CD4-positive, alpha-beta T cell treated with Interleukin-12 subunit alpha and Interleukin-12 subunit beta, for 1 hour (primary cell): ENCODE measurements at regions not wholly inside any gene's neighbourhood (a gene's known extent, or its start where the extent isn't known, plus 50 kb on each side); places are given as distances from the start of the nearest gene placed in this dataset.
"Not testable (repeated sequence)": the region's sequence is repeated elsewhere in the genome, so short reads cannot be mapped to it uniquely, and the experiment has no call there.

Source experiments
- DNase-seq: peaks from one replicate; pipeline ENCODE4 v3.0.0-alpha.2; 2020

DNA sequence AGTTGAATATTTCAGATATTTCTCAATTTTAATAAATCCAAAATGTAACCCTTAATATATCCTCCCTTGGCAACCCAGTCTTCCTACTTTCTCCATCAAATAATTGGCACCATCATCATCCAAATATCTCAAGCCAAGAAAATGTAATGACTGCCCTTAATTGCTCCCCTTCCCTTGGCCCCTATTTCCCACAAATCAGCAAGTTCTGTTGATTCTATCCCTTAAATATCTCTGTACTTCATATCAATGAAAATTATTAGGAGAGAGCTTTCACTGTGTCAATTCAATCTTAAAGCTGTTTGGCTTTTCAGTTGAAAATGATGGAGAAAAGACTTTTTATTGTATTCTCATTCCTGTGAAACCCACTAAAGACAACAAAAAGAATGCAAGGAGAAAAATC, 349.8 kb downstream of the HINT1 start:
- no peak for DNase-seq

DNA sequence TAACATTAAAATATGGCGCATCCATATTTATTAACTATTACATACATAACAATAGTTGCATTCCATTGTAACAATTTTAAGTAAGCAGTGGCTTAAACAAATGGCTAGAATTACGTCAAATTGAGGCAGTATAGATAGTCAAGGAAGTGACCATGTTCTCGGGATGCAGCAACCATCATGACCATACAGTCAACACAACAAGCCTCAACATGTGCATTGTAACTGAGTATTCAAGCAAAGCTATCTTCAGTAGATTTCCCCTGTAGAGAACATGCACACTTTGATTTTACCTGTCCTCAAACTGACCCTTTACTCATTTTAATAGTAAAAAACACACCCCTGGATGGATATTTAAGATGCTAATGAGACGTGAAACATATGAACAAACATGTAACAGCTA, 356.4 kb downstream of the HINT1 start:
- DNase-seq = no peak

DNA sequence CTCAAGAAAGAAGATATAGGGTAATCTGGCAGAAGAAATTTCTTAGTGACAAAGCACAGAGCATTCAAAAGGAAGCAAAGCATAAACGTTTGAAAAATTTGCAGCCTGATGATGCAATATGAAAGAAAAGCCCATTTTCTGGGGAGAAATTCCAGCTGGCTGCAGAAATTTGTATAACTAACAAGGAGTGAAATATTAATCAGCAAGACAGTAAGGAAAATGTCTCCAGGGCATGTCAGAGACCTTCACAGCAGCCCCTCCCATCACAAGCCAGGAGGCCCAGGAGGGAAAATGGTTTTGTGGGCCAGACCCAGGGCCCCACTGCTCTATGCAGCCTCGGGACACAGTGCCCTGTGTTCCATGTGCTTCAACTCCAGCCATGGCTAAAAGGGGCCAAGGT, 359.4 kb downstream of the HINT1 start:
- no peak for DNase-seq

DNA sequence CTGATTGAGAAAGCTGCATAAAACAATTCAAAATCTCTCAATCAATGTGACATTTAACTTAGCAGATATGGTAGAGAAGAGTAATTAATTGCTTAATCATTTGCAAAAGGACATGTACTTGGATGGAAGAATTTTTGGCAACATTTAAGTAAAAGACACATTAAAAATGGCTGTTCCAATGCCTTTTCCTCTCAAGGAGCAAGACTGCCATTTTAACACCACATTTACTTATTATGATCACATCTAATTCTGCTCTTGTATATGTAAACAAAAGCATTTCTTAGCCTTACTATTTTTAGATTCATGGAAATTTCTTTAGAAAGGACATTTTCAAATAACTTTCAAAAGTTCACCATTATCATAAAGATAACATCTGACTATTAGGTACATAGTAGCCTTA, 360.0 kb downstream of the HINT1 start:
- no peak for DNase-seq

DNA sequence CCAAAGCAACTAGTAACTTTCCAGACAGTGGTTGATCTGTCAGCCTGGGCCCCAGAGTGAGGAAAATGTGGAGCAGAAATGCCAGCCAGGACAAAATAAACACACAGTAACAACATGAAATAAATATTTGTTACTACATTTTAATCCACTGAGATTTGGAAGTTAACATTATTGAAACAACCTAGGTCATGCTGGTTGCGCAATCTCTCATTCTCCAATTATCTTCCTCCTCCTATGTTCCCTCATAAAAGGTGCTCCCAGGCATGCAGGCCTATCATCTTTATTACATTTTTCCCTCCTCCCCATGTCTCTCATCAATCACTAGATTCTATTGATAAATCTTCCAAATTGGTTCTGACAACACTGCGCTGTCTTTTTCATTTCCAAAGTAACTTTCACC, 363.1 kb downstream of the HINT1 start:
- no peak for DNase-seq

DNA sequence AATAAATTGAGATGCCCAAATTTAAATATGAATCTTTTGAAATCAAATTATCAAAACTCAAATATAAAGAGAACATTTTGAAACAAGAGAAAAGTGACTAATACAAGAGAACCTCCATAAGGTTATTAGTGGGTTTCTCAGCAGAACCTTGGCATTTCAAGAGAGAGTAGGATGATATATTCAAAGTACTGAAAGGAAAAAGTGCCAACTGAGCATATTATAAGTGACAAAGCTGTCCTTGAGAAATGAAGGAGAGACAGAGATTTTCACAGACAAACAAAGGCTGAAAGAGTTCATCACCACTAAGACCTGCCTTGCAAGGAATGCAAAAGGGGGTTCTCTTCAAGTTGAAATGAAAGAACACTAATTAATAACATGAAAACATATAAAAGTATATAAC, 366.0 kb downstream of the HINT1 start:
- no peak for DNase-seq

DNA sequence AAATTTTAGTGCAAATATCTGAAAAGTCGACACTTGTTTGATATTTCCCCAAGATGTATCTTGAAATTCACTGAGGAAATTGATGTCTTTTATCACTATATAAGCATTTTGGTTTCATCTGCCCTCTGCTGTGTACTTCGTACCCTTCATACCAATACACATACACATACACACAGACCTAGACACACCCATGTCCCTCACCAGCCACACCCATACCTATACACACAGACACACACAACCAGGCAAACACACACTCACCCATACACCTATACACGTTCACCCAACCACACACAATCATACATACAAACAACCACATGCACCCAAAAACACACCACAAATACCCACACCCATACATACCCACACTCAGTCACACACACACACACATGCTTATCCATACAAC, 367.8 kb downstream of the HINT1 start:
- DNase-seq = no peak

DNA sequence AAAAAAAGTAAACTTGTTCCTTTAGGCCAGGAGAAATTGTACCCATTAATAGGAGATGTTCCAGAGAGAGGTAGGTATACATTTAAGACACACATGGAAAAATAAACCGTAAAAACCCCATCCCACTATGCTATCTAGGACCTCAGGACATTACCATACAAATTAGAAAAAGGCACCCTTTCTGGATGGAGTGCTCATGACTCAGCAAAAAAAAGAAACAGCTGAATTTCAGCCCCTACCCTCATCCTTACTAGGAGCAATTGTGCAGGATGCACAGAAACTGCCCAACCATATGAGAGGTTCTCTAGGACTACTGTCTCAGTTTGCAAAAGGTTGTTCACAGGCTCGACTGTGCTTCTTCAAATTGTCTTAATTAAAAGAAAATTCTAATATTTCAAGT, 368.2 kb downstream of the HINT1 start:
- DNase-seq = no peak

DNA sequence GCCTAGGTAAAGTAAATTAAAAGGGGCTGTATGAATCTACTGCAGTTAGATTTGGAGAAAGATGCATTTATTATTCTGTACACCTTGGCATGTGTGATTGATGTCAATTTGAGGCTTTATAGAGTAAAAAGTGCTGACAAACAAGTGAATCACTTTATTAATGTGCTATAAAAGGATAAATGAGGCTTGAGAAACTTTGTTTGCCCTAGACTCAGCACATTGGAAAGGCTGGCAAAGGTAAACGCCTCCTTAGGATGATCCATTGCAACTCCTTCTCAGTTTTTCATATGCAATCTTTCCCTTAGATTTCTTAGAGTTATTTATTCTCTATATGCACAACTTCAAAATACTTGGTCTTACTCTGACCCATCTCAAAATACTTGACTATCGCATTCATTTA, 369.0 kb downstream of the HINT1 start:
- DNase-seq = no peak

DNA sequence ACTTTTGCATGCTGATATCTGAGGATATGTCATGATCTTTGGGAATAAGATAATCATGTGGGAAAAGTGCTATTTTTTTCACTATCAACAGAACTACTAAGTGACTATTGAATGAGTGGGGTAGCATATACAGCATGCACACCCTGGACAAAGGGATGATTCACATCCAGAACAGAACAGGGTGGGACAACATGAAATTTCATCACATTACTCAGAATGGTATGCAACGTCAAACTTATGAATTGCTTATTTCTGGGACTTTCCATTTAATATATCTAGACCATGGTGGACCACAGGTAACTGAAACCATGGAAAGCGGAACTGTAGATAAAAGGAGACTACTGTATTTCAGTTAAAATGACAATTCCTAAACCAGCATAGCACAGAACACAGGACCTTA, 370.0 kb downstream of the HINT1 start:
- no peak for DNase-seq

DNA sequence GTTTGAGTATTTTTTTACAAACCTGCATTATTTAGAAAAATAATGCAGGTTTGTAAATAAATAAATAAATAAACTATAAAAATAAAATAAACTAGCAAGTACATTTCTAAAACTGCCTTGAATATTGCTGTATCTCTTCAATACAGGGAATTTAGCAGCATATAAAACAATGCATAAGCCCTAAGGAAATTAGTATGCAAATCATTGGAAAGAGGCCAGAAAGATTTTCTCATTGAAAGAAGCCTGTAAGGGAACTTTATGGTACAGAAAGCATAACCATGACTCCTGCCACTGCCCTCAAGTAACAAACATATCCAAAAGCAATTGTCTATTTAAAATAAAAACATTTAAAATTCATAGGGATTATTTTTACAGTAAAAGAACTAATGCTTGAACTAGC, 387.3 kb downstream of the HINT1 start:
- DNase-seq = no peak

DNA sequence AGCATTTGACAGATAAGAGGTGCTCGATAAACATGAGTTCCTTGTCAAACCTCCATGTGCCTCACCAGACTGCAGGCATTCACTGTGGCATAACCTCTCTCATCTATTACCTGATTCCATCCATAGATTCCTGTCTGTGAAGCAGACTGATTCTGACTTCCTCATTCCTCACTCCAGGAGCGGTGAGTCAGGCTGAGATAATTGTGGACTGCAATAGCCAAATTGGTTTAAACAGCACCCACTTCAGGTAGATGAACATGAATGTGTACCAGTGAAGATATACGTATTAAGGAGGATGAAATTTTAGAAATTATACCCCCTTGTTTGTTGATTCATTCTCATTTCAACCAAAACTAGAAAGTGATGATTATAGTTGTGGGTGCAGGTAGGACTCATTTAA, 391.2 kb downstream of the HINT1 start:
- DNase-seq = no peak

DNA sequence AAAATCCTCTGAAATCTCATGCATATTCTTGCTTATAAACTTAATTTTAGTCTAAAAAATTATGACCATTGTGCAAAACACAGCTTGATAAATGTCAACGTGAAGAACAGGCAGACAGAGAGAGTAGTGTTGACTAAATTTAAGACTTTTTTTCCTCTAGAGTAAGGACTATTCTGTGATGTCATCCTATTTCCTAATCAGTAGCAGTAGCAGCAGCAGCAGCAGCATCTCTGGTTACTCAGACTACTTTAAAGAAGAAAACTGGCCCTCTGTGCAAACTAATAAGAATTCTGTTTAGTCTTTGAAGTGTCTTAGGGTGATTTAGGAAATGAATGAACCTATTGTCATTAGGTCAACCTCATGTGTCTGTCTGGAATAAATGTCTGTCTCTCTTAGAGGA, 403.0 kb downstream of the HINT1 start:
- no peak for DNase-seq

DNA sequence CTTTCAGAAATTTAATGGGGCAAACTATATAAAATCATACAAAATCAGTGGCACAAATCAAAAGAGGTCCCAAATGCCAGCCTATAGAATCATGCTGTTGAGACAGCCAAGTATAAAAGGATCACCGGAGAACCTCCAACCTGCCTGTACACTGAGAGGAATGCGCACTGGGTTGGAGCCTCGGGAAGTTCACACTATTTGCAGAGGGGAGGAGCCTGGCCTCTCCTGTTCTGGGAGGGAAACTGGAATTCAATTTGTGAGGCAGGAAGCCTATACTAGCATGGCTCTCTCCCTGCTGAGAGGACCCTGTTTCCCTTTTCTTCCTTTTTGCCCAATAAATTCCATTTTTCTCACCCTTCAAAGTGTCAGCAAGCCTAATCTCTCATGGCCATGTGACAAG, 406.0 kb downstream of the HINT1 start:
- DNase-seq = no peak

DNA sequence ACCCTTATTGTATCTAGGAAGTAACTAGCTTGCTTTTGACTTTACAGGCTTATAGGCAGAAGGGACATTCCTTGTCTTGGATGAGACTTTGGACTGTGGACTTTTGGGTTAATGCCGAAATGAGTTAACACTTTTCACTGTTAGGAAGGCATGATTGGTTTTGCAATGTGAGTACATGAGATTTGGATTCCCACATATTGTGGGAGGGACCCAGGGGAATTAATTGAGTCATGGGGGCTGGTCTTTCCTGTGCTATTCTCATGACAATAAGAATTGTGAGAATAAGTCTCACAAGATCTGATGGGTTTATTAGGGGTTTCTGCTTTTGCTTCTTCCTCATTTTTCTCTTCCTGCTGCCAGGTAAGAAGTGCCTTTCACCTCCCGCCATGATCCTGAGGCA, 417.5 kb downstream of the HINT1 start:
- DNase-seq = no peak

DNA sequence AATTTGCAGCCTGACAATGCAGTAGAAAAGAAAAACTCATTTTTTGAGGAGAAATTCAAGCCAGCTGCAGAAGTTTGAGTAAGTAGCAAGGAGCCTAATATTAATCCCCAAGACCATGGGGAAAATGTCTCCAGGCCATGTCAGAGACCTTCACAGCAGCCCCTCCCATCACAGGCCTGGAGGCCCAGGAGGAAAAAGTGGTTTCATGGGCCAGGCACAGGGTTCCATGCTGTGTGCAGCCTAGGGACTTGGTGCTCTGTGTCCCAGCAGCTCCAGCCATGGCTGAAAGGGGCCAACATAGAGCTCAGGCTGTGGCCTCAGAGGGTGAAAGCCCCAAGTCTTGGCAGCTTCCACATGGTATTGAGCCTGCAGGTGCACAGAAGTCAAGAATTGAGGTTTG, 418.4 kb downstream of the HINT1 start:
- DNase-seq = not testable (repeated sequence)

DNA sequence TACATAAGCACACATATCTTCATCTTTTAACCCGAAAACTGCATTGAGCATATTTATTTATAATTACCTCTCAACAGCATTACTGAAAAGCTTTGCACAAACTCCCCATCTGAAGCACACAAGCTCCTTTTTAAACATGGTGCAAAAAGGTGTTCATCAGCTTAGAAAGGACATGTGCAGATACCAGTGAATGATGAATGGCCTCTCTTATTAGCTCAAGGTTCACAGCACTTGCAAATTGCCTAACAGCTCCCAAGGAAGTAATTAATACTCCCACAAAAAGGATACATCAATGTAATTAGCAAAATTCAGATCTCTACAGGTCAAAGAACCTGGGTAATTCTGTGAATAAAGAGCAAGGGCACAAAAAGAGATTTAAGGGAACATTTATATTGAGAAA, 422.0 kb downstream of the HINT1 start:
- no peak for DNase-seq

DNA sequence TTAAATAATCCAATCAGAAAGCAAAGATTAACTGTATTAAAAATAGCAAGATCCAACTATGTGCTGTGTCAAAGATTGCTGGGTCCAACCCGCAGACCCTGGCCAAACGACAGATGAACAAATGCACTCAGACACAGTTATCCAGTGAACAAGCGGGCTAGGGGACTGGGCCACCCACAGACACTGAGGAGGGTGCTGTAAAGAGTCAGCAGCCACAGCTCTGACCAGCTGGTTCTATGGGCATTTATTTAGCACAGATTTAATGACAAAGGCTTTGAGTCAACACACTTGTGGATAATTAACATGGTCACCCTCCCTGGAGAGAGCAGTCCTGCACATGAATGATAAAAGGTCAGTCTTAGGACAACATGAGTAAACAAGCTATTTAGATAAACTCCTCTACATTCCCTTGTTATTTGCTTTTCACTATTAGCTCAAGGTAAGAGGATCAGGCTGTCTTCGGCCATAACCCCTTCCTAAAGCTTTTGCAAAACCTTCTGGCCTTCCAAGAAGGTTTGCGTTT, 424.9 kb downstream of the HINT1 start:
- no peak for DNase-seq

DNA sequence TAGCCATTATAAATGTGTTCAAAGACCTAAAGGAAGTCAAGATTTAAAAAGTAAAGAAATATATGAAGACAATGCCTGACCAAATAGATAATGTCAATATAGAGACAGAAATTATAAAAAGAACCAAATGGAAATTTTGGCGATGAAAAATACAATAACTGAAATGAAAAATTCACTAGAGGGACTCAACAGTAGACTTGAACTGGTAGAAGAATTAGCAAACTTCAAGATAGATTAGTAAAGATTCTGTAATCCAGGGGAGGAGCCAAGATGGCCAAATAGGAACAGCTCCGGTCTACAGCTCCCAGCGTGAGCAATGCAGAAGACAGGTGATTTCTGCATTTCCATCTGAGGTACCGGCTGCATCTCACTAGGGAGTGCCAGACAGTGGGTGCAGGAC, 433.2 kb downstream of the HINT1 start:
- no peak for DNase-seq

DNA sequence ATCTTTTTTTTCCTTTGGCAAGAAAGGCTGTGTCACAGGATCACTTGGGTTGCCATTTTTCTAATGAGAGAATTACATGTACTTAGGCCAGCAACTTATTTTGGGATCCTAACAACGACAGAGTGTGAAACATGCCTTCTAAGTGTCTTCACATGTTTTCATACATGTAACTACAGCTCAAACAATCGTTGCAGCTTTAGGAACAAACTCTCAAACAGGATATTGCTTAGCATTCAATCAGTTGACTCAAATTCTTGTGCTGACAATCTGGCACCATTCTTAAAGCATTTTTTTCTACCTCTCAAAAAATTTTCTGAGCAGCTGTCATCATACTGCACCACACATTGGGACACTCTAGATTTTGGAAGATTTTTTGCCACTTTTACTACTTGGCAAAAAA, 435.5 kb downstream of the HINT1 start:
- DNase-seq = no peak

DNA sequence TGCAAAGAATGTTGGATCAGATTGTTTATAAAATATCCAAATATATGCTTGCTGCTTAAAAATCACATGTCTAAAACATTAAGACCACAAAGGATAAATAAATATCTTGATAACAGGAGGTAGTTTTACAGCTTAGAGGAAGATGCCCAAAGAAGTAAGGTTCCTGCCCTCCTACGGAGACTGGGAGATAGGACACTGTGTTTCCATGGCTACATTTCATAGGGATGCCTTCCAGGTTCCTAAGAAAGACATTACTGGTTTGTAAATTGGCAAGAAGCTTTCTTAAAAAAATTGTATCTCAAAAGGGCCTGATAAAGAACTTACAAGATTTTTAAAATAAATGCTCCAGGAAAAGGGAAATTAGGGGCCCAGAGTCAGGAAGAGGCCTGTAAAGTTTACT, 437.2 kb downstream of the HINT1 start:
- DNase-seq = no peak

DNA sequence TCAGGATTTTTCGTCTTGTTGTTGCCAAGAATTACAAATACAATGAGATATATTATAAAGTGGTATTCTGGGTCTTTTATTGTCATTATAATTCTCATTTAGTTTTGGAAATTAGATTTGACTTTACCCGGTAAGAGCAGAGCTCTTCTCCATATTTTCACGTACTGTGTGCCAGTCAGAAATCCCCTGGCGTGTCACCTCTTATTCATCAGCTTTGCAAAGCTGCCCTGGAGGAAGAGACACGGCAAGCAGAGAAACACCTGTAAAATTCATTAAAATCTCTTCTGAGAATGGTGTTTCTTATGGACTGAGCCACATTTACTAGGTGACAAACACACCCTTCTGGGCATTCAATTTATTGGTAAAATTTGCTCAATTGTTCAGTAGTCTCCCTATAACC, 440.4 kb downstream of the HINT1 start:
- no peak for DNase-seq

DNA sequence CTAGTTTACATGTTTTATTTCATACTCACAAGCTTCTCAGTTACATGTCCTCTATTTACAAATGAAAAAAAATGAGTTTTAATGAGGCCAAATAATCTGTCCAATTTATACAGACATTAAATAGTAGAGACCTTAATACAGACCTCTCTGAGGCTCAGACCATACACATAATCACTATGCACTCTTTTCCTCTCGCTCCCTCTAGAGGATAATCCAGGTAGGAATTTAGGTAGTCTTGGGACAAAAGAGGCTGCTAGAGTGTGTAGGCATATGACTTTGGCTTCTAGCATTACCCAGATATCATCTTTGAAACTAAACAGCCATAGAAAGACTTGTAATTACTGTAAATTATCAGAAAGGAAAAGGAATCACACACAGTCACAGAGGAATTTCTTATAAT, 444.7 kb downstream of the HINT1 start:
- DNase-seq = no peak

DNA sequence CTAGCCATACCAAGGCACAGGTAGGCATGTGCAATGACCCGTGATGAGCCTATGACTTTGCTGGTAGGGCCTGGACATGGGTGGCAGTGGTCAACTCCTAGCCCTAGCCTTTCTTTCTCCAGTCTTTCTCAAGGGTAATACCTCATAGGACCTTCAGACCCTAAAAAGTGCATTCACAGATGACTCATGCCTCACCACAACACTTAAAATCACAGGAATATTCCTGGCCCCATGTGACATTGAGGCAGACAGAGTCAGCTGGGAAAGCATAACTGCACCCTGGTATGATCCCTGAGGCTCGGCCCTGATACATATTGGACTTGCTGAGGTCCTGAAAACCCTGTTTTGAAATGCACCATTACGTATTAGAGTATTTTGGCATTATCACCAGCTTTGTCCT, 449.5 kb downstream of the HINT1 start:
- DNase-seq = no peak

DNA sequence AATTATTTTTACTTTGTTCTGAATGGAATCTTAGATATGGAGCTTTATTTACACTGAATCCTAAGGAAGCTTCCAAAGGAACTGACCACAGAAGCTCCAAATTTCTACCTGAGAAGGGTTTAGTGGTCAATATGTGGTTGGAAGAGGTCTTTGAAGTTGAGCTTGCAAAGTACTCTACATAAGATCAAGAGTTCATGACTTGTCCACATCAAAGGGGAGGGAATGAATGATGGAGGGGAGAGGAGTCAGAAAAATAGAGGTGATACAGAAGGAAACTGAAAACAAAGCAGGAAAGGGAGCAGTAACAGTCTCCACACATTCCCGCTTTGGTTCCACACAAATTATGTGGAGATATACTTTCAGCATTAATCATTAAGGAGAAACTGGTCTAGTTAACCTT, 450.9 kb downstream of the HINT1 start:
- DNase-seq = no peak

DNA sequence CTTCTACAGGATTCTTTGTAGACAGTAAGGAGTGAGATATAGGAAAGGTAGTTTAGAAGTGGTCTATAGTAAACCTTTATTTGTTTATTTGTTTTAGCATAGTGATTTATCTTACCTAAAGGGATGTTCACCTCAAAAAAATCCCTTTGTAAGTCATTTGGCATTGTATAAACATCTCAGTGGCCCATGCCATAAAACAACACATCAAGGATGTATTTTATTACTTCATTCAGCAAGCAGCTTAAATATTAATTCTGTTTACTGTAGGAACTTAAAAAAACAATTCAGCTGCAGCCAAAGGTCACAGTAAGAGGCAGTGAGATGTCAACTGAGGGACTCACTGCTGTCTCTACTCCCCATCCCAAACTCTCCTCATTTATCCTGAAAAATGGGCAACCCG, 452.7 kb downstream of the HINT1 start:
- no peak for DNase-seq
